ENCODE measurements at regions not wholly inside any gene's neighbourhood (a gene's known extent, or its start where the extent isn't known, plus 50 kb on each side); places are given as distances from the start of the nearest gene placed in this dataset.
"Not testable (repeated sequence)": the region's sequence is repeated elsewhere in the genome, so short reads cannot be mapped to it uniquely, and the experiment has no call there.

DNA sequence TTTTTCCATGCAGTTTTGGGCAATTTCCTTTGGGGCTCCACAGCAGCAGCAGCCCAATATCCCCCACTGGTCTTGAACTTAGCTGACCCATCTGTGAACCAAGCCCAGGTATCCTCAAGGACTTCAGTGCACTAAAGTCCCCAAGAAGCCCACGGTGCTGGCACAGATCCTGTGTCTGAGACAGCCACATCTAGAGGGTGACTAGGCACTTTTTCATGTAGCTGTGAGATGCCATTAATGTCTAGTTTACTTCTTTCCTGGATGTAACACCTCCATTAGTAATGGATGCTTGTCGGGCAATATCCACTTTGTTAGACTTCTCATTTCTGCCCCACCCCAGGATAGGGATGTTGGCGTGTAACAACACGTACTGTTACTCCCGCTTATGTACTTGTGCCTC is 117.9 kb downstream of the GPCPD1 start:
- DNase-seq = no peak

DNA sequence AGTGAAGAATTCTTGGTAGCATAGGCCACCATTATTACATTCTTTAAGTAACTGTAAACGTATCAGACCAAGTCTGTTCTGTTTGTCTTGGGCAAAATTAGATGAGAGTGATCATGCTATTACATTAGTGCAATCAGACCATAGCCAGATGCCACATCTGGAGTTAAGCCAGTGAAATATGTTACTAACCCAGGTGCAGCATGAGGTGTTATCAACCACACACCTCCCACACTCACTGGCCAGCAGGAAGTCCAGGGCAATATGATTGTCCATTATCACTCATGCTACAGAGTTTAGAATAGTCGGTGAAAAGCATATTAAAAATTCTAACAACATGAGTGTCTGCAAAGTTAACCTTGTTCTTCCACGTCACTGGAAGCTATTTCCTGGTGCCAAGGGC is 119.4 kb downstream of the GPCPD1 start:
- no peak for DNase-seq

DNA sequence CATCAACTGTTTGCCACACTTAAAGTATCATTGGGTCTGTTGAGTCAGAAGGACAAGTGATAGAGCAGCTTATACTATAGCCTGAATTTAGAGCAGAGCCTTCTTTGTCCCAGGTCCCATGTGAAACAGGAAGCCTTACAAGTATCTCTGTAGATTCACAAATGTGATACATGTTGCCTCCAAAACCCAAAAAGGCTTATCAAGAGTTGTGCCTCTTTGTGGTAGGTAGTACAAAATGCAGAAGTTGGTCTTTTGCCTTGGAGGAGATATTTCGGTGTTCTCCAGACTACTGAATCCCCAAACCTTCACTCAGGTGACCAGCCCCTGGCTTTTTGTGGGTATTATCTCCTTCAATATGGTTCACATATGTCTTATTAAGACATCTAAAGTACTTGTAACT is 121.2 kb downstream of the GPCPD1 start:
- DNase-seq = no peak

DNA sequence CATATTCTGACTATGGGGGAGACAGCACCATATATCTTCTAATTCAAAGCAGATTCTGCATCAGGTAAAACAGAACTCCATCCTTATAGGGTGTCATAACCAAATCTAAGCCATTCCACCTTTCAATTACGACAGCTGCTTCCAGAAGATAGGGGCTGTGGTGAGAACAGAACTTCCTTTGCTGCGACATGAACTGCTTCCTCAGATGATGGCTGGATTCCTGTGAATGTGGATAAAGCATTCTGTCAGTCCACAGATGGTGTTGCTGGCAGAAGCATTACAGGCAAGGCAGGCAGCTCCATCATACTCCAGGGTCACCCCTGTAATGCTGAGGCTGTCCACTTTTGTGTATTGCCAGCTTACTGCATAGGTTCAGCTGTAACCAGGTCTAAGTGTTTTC is 122.0 kb downstream of the GPCPD1 start:
- no peak for DNase-seq

DNA sequence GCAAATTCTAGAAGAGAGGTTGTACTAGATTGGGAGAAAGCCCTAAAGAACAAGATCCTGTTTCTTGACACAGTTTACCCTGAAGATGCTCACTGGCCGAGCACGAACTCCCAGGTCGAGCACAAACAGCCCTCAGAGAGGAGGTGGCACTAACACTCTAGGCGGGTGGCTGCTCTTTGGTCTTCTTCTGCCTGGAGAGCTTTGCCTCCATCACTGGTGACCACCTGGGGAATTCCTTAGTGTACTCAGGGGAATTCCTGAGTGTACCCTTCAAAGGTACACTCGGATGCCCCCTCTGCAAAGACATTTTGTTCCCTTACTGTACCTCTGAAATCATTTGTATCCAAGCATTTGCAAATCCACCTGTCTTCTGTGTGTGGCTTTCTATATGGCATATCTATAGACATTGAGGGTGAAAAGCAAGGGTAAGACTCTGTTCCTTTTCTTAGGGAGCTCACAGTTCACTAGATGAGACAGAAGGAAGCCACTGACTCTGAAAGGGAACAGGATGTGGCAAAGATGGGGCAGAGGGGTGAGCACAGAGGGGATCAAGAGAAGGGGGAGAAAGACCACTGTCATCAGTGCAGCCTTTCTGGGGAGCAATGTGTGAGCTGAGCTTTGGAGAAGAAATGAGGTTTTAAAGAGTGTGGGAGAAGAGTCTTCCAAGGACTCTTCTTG is 124.3 kb downstream of the GPCPD1 start:
- DNase-seq = no peak

DNA sequence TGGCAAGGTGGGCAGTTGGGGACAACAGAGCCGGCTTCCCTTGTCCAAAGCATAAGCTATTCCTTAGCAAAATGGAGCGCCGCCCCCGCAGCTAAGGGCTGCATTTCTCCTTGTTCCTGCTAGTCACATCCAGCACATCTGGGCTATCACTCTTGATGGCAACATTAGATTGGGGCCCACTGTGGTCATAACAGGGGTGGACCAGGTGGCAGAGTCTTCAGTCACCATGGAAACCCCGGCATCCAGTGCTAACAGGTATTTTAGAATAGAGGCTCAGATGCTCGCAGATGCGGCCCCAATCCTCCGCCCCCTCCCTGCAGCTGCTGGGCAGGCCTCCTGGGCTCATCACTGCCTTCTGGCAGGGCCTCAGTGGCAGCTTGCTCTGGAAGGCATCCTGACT is 125.9 kb downstream of the GPCPD1 start:
- DNase-seq = no peak

DNA sequence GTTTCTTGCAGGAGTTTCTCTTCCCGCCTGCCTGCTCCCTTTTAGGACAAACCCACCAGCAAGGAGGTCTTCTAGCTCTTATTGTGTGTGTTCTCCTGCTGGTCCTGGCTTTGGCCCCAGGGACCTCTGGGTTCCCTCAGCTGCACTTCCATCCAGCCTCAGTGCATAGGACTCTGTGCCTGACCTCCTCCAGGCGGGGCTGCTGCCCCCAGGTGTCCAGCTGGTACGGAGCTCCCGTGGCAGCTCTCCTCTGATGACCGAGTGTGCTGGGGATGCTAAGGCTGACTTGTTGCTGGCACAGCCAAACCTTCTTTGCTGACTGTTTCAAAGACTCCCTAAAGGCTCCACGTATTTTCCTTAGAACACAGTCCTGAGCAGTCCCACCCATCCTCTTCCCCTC is 126.5 kb downstream of the GPCPD1 start:
- no peak for DNase-seq

DNA sequence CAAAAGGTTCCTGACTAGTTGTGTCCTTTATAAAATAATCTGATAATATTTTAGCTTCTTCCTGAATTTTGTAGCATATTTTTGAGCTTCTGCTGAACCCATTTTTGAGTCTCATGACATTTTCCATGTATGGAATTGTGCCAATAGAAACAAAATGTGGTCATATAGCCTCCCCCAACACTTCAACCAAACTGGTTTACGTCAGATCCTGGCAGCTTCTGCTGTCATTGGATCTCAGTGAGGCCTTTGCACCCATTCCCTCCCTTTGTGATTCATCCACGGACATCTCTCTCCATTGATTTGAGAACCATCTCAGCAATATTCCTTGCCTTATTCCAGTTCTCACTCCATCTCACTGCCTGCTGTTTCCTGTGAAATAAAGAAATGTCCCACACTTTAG is 128.0 kb downstream of the GPCPD1 start:
- no peak for DNase-seq

DNA sequence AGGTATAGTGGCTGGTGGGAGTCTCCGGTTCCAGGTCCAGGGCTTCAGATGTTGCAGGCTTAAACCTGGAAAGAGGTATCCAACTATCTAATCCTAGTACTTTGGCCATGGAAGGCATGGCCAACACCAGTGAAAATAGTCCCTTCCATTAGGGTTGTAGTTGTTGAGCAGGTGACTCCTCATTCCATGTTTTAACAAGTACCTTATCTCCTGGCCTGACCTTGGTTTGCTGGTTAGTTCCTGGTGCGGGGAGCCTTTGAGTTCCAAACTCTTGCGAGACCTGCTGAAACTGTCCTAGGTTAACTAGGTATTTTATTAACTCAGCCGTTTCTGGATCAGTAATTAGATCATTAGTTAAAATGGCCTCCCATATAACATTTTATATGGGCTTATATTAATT is 128.9 kb downstream of the GPCPD1 start:
- DNase-seq = no peak

DNA sequence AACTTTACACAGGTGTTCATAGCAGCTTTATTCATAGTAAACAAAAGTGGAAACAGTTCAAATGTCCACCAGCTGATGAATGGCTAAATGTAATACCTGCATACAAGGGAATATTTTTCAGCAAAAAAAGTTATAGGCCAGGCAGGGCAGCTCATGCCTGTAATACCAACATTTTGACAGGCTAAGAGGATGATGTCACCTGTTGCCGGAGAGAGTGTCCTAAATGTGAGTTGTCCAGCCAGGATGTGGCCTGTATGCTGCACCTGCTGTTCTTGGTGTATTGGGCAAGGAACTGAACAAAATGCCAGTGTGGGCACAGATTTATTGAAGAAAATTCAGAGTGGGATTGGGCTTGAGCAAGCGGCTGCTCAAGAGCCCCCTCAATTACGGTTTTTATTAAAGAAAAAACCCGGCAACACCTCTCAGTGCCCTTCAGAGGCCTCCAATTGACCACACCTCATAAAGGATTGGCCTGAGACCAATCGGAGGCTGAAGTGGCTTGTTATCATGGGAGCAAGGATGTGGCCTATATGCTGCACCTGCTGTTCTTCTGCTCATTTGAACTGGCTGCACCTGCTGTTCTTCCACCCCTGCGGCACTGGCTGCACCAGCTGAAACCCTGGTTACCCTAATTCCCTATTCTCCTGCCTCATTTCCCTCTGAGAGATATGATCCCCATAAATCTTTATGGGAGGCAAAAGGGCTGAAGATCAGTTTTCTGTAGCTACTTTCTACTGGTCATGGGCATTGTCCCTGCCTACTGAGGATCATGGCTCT is 129.8 kb downstream of the GPCPD1 start:
- peak; percentile 85 to 87 for DNase-seq

DNA sequence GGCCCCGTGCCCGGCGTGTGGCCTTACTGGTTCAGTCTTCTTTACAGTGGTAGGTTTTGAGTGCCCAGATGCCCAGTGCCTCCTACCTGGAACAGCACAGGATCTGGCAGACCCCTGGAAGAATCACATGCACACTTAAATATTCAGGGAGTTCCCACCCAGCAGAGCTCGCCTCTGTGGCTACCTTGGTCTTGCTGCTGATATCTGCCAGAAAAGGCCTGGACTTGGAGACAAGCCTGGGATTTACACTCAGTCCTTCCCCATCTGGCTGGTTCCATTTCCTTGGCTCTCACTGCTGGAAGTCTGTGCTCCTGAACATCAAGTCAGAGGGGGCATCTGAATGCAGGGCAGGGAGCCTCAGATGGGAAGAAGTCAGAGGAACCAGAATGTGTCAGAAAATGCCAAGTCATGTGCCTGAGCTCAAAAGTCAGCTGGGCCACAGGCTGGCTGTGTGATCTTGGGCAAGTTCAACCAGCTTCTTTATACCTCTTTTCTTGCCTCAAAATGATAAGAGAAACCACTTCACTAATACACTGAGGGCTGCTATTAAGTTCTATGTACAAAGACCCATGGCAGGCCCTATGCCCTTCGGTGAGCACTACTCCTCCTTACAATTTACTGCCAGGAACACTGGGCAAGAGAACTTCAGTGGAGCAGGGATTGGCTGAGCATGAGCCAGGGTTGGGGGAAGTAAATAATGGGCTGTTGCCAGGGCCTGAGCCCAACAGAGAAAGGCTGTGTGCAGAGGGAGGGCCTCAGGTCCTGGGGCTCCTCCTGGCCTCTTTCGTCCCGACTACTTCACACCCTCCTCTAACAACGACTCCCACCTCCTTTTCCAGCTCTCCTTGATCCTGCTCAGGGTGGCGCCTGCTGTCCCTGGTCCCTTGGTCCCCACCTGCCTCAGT is 135.9 kb downstream of the GPCPD1 start:
- DNase-seq = no peak

DNA sequence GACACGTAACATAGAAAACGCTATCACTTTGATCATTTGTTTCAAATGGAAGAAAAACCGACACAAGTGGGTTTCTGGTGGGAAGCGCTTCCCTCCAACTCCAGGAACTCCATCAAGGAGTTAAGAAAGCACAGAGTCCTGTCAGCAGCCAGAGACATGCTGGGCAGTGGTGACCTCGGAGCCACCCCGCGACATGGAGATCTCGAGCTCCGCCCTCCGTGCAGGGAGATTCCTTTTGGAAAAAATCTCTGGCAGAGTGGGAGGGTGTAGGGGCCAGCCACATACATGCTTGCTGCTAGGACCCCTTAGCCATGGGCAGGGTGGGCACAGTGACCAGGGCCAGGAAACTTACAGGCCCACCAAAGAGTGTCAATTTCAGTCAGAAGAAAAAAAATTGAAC is 138.9 kb downstream of the GPCPD1 start:
- DNase-seq = not testable (repeated sequence)

DNA sequence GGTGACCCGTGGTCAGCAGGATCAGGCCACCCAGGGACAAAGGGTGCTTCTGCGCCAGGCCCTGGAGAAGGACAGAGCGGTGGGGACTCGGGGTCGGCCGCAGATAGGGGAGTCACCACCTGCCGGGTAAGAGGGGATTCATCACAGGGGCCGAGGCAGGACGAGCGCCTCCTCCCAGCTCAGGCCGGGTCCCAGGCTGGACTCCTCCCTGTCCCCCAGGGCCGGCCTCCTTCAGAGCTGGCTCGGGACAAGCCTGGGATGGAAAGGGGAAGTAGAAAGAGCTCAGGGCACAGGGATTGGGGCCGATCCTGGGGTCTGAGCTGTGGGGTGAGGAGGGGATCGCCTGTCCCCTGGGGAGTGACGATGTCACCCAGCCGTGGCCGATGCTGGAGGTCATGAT is 139.4 kb downstream of the GPCPD1 start:
- no peak for DNase-seq

DNA sequence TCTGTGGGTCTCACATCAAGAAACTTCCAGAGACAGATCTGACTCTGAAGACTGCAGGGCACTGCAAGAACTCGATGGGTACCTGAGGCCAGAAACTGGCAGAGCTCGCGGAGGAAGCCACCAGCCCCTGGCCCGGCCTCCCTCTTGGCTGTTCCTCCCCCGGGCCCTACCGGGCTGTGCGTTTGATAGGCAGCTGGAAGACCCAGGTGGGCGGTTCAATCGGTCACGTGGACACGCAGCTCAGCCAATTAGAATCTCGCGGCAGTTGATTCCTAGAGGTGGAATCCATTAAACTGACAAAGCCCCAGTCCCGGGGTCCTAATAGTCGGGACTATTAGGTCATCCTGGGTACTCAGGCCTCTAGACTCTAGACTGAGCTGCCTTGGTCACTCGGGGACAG is 139.9 kb downstream of the GPCPD1 start:
- DNase-seq = no peak

DNA sequence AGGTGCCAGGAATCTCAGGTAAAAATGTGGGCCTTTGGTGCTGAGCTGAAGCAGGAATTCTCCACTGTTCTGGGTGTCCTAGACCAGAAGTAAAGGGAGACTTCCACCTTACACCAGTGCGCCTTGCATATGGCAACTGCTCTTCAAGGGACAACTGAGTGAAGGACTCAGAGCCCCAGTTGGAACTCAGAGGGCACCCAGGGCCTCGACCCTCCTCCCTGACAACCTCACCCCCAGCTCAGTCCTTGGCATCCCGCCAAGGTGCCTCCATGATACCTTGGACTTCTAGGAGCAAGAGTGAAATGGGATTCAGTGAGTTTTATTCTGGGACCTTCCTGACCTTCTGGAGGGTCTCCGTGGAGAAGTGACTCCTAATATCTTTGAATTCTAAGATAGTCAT is 140.3 kb downstream of the GPCPD1 start:
- DNase-seq = no peak

DNA sequence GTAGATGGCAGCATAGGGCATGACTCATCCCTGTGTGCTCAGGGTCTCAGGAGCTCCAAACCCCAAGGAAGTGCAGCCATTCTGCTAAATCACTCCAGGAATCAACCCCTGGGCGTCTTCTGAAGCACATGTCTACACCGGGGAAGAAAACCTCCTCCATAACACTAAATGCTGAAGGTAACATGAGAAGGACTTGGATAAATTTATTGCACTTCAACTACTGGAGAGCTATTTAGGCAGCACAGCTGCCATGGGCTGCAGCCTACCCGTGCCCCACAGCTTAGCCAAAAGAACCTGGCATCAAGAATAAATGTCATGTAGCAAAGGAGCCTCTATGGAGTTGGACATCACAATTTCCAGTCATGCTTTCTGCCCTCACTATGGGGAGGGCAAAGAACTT is 141.7 kb downstream of the GPCPD1 start:
- DNase-seq = peak; percentile 52 to 75

DNA sequence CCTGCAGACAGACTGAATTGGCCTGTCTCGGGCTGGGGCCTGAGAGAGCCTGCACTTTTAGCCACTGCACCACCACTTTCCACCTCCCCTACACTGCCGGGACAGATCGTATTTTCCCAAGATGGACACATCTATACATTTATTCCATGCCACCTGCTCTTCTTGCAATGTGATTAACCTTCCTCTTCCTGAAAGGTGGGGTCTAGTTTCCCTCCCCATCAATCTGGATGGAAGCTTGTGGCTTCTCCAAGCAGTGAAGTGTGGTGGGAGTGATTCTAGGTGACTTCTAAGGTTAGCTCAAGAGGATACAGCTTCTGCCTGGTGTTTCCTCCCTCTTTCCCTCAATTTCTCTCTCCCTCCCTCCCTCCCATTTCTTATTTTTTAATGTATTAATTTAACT is 143.7 kb downstream of the GPCPD1 start:
- DNase-seq = no peak

DNA sequence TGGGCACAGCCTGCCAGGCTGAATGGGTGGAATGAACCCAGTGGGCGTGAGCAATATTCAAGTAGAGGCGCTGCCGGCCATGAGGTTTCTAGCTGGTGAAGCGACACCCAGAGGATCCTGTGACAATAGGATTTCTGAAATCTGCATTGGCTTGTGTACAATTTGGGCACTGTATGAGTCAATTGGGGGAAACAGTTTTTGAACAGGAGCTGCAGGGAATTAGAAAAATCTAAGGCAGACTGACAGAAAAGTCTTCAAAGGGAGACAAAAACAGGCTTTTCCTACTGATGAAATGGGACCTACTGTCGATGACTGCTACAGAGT is 145.2 kb downstream of the GPCPD1 start:
- no peak for DNase-seq

DNA sequence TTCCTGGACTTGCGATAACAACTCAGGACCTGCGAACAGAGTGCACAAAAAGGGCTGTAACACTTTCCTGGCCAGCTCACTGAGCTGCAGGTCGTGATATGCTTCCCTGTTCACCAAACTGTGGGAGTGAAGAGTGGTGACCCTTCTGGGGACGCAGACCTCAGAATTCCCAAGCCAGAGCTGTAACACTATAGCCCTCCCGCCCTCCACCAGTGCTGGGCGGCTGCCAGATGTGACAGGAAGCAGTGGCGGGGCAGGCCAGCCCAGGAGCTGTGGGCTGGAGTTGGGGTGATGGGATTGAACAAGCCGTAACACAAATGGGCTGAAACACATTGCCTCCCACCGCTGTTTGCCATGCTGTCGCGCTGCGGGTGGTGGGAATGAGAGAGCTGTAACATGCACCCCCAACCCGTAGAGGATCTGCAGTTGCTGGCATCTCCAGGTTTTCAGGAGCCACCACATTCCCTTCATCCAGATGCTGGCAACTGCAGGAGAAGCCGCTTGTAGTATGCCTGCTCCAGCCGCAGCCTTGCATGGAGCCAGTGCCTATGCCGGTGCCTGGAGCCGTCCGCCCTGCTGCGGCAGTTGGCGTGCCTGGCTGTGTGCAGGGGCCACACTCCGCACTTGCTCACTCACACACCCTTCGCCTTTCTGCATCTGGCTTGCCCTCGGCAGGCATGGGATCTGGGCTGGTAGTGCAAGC is 145.8 kb downstream of the GPCPD1 start:
- no peak for DNase-seq

DNA sequence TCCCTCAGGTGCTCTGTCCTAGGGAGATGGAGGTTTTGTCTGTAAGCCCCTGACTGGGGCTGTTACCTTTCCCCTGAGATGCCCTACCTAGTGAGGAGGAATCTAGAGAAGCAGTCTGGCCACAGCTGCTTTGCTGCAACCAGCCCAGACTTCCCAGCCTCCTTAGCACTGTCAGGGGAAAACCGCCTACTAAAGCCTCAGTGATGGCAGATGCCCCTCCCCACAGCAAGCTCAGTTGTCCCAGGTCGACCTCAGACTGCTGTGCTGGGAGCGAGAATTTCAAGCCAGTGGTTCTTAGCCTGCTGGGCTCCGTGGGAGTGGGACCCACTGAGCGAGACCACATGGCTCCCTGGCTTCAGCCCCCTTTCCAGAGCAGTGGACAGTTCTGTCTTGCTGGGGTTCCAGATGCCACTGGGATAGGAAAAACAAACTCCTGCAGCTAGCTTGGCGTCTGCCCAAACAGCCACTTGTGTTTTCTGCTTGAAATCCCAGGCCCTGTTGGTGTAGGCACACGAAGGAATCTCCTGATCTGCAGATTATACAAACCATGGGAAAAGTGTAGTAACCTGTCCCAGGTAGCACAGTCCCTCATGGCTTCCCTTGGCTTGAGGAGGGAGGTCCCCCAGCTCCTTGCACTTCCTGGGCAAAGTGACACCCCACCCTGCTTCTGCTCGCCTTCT is 146.4 kb upstream of the PROKR2 start:
- DNase-seq = no peak

DNA sequence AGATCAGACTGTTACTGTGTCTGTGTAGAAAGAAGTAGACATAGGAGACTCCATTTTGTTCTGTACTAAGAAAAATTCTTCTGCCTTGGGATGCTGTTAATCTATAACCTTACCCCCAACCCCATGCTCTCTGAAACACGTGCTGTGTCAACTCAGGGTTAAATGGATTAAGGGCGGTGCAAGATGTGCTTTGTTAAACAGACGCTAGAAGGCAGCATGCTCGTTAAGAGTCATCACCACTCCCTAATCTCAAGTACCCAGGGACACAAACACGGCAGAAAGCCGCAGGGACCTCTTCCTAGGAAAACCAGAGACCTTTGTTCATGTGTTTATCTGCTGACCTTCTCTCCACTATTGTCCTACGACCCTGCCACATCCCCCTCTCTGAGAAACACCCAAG is 137.0 kb upstream of the PROKR2 start:
- not testable (repeated sequence) for DNase-seq

DNA sequence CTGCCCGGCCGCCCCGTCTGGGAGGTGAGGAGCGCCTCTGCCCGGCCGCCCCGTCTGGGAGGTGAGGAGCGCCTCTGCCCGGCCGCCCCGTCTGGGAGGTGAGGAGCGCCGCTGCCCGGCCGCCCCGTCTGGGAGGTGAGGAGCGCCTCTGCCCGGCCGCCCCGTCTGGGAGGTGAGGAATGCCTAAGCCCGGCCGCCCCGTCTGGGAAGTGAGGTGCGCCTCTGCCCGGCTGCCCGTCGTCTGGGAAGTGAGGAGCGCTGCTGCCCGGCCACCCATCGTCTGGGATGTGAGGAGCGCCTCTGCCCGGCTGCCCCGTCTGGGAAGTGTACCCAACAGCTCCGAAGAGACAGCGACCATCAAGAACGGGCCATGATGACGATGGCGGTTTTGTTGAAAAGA is 136.6 kb upstream of the PROKR2 start:
- DNase-seq = not testable (repeated sequence)

DNA sequence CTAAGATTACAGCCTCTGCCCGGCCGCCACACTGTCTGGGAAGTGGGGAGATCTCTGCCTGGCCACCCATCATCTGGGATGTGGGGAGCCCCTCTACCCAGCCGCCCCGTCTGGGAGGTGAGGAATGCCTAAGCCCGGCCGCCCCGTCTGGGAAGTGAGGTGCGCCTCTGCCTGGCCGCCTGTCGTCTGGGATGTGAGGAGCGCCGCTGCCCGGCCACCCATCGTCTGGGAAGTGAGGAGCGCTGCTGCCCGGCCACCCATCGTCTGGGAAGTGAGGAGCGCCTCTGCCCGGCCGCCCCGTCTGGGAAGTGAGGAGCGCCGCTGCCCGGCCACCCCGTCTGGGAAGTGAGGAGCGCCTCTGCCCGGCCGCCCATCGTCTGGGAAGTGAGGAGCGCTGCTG is 135.9 kb upstream of the PROKR2 start:
- not testable (repeated sequence) for DNase-seq
